Peyer's patch (tissue), 4 donors: ENCODE measurements at regions not wholly inside any gene's neighbourhood (a gene's known extent, or its start where the extent isn't known, plus 50 kb on each side); places are given as distances from the start of the nearest gene placed in this dataset.
"Not testable (repeated sequence)": the region's sequence is repeated elsewhere in the genome, so short reads cannot be mapped to it uniquely, and the experiment has no call there.

Source experiments
- DNase-seq, 3 donors: peaks; one replicate each; pipeline ENCODE4 v3.0.0-alpha.2; 2017 to 2019
- H3K27ac ChIP-seq, 4 donors: fragments of 200-600 bp; sonication (generic); one replicate each; pipeline ENCODE4 v1.5.1; 2016 to 2019
- H3K27me3 ChIP-seq, 2 donors: fragments of 200-600 bp; sonication (generic); one replicate each; pipeline ENCODE4 v1.5.1; 2019
- H3K36me3 ChIP-seq, 3 donors: fragments of 200-600 bp; sonication (generic); one replicate each; pipeline ENCODE4 v1.5.1; 2016 to 2019
- H3K4me1 ChIP-seq, 4 donors: fragments of 200-600 bp; sonication (generic); one replicate each; pipeline ENCODE4 v1.5.1; 2016 to 2019
- H3K4me3 ChIP-seq, 4 donors: fragments of 200-600 bp; sonication (generic); 1 replicate in 3 of 4; 2 replicates in 1 of 4; pipeline ENCODE4 v1.5.1; 2016 to 2019; ENCODE audit warnings: mild to moderate bottlenecking in 1 of 4
- H3K9me3 ChIP-seq, 4 donors: fragments of 200-600 bp; sonication (generic); one replicate each; pipeline ENCODE4 v1.5.1; 2016 to 2019; ENCODE audit warnings: mild to moderate bottlenecking in 1 of 4
- CTCF ChIP-seq, 6 experiments: fragments of 450-650 bp in 4 of 6; fragments of 200-600 bp in 2 of 6; sonication (generic) in 1 of 6; IDR thresholded peaks; one replicate each; pipeline ENCODE4 v1.5.1; 2017 to 2019; ENCODE audit warnings: antibody characterized with exemption in 6 of 6, mild to moderate bottlenecking in 3 of 6, moderate library complexity in 1 of 6
- POLR2A ChIP-seq, 2 donors: fragments of 450-650 bp; IDR thresholded peaks; one replicate each; pipeline ENCODE4 v1.5.1; 2017; ENCODE audit warnings: antibody characterized with exemption in 2 of 2, mild to moderate bottlenecking in 2 of 2, moderate library complexity in 2 of 2

- Histone ChIP-seq H3K27me3 (no peaks in the 10 kb centered on the region), H3K4me3 (no peak overlapping the region), H3K4me1 (no peaks in the 10 kb centered on the region), H3K36me3 (no peaks in the 10 kb centered on the region), H3K9me3 (no peaks in the 10 kb centered on the region), H3K27ac (no peak overlapping the region)
- no peak for DNase-seq
- TF ChIP-seq POLR2A (IDR thresholded peaks at IDR 0.05) (no peak), CTCF (IDR thresholded peaks at IDR 0.05) (no peak)
These were observed 134.8 kb downstream of the DYRK2 start for GRCh38 chr12:67783393-67783792.

- H3K36me3 ChIP-seq = no peaks in the 10 kb centered on the region
- H3K4me3 ChIP-seq = no peak overlapping the region
- TF ChIP-seq CTCF (IDR thresholded peaks at IDR 0.05) (no peak), POLR2A (IDR thresholded peaks at IDR 0.05) (no peak)
- no peak overlapping the region for H3K27ac ChIP-seq
- H3K9me3 ChIP-seq = no peaks in the 10 kb centered on the region
- no peaks in the 10 kb centered on the region for H3K27me3 ChIP-seq
- peaks cover 0 to 3% (median 0%) of the 10 kb centered on the region in 4 donors for H3K4me1 ChIP-seq
- no peak for DNase-seq
These were observed 136.3 kb downstream of the DYRK2 start for GRCh38 chr12:67784831-67785230.

- H3K4me1 ChIP-seq = peaks cover 0 to 3% (median 0%) of the 10 kb centered on the region in 4 donors
- H3K27ac ChIP-seq = no peak overlapping the region
- H3K9me3 ChIP-seq = no peaks in the 10 kb centered on the region
- H3K4me3 ChIP-seq = no peak overlapping the region
- no peak for TF ChIP-seq POLR2A (IDR thresholded peaks at IDR 0.05)
- TF ChIP-seq CTCF (IDR thresholded peaks at IDR 0.05) = no peak
- no peak for DNase-seq
- no peaks in the 10 kb centered on the region for H3K36me3 ChIP-seq
- H3K27me3 ChIP-seq = no peaks in the 10 kb centered on the region
These were observed 137.5 kb downstream of the DYRK2 start for GRCh38 chr12:67786086-67786485.

GRCh38 chr12:67788118-67788517, 139.6 kb downstream of the DYRK2 start:
- Histone ChIP-seq H3K4me1 (peaks cover 0 to 3% (median 0%) of the 10 kb centered on the region in 4 donors), H3K27ac (no peak overlapping the region), H3K36me3 (no peaks in the 10 kb centered on the region), H3K27me3 (no peaks in the 10 kb centered on the region), H3K4me3 (no peak overlapping the region), H3K9me3 (no peaks in the 10 kb centered on the region)
- TF ChIP-seq POLR2A (IDR thresholded peaks at IDR 0.05) (no peak), CTCF (IDR thresholded peaks at IDR 0.05) (no peak)
- no peak for DNase-seq

- no peak overlapping the region for H3K4me3 ChIP-seq
- TF ChIP-seq CTCF (IDR thresholded peaks at IDR 0.05) (no peak), POLR2A (IDR thresholded peaks at IDR 0.05) (no peak)
- H3K27ac ChIP-seq = no peak overlapping the region
- no peak for DNase-seq
- H3K9me3 ChIP-seq = no peaks in the 10 kb centered on the region
- no peaks in the 10 kb centered on the region for H3K36me3 ChIP-seq
- peaks cover 0 to 3% (median 0%) of the 10 kb centered on the region in 4 donors for H3K4me1 ChIP-seq
- H3K27me3 ChIP-seq = no peaks in the 10 kb centered on the region
These were observed 140.7 kb downstream of the DYRK2 start for GRCh38 chr12:67789266-67789665.

- no peaks in the 10 kb centered on the region for H3K27me3 ChIP-seq
- peaks cover 0 to 3% (median 0%) of the 10 kb centered on the region in 4 donors for H3K4me1 ChIP-seq
- DNase-seq = no peak
- H3K27ac ChIP-seq = no peak overlapping the region
- no peaks in the 10 kb centered on the region for H3K9me3 ChIP-seq
- no peak overlapping the region for H3K4me3 ChIP-seq
- no peak for TF ChIP-seq POLR2A (IDR thresholded peaks at IDR 0.05)
- no peak for TF ChIP-seq CTCF (IDR thresholded peaks at IDR 0.05)
- H3K36me3 ChIP-seq = no peaks in the 10 kb centered on the region
These were observed 142.1 kb downstream of the DYRK2 start for GRCh38 chr12:67790660-67791059.

- H3K4me3 ChIP-seq, H3K27ac ChIP-seq, H3K36me3 ChIP-seq, H3K4me1 ChIP-seq, DNase-seq, H3K9me3 ChIP-seq, H3K27me3 ChIP-seq: not testable (repeated sequence)
These were observed 142.8 kb downstream of the DYRK2 start for GRCh38 chr12:67791362-67791761.
